ENCODE measurements at regions not wholly inside any gene's neighbourhood (a gene's known extent, or its start where the extent isn't known, plus 50 kb on each side); places are given as distances from the start of the nearest gene placed in this dataset.

DNA sequence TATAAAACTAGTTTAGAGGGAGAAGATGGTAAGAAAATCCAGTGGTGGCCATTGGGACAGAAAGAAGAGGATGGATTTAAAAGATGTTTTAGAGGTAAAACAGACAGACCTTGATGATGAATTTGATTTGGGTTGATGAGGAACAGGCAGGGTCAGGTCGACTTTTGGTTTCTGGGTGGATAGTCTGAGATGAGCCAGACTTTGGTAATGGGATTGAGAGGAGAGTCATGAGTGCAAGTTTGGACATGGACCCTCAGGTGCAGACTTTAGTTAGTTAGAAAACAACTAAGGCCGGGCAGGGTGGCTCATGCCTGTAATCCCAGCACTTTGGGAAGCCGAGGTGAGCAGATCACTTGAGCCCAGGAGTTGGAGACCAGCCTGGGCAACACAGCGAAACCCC lies 257.9 kb downstream of the MAFB start:
- TF ChIP-seq, protein P1, sequence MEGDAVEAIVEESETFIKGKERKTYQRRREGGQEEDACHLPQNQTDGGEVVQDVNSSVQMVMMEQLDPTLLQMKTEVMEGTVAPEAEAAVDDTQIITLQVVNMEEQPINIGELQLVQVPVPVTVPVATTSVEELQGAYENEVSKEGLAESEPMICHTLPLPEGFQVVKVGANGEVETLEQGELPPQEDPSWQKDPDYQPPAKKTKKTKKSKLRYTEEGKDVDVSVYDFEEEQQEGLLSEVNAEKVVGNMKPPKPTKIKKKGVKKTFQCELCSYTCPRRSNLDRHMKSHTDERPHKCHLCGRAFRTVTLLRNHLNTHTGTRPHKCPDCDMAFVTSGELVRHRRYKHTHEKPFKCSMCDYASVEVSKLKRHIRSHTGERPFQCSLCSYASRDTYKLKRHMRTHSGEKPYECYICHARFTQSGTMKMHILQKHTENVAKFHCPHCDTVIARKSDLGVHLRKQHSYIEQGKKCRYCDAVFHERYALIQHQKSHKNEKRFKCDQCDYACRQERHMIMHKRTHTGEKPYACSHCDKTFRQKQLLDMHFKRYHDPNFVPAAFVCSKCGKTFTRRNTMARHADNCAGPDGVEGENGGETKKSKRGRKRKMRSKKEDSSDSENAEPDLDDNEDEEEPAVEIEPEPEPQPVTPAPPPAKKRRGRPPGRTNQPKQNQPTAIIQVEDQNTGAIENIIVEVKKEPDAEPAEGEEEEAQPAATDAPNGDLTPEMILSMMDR (IDR thresholded peaks at IDR 0.05): no peak
- no peak for TF ChIP-seq POLR2A (IDR thresholded peaks at IDR 0.05)

Data from body of pancreas (tissue), 4 donors.